Osteoblast (primary cell): ENCODE measurements at regions not wholly inside any gene's neighbourhood (a gene's known extent, or its start where the extent isn't known, plus 50 kb on each side); places are given as distances from the start of the nearest gene placed in this dataset.
A peak's percentile ranks its signal among the peaks of the same experiment; 100 is the strongest.

Experiments used
- DNase-seq: peaks from one replicate; pipeline ENCODE4 v3.0.0; 2011; ENCODE audit warnings: low spot score, mixed read lengths; ENCODE audit not compliant: insufficient read length; ENCODE audit errors: missing footprints
- H2AFZ ChIP-seq: 2 replicates; pipeline ENCODE4 v1.6.0; 2011; ENCODE audit warnings: mild to moderate bottlenecking, low read length
- H3K27ac ChIP-seq: 2 replicates; pipeline ENCODE4 v1.5.1; 2011; ENCODE audit warnings: mild to moderate bottlenecking, low read depth, low read length, moderate library complexity
- H3K27me3 ChIP-seq: 2 replicates; pipeline ENCODE4 v1.6.0; 2012; ENCODE audit warnings: mild to moderate bottlenecking, control low read depth, inconsistent platforms, low read length, moderate library complexity; ENCODE audit not compliant: insufficient read depth
- H3K36me3 ChIP-seq: 2 replicates; pipeline ENCODE4 v1.5.1; 2011; ENCODE audit warnings: mild to moderate bottlenecking, low read length, control low read depth, moderate library complexity; ENCODE audit not compliant: insufficient read depth
- H3K4me1 ChIP-seq: 2 replicates; pipeline ENCODE4 v1.5.1; 2011; ENCODE audit warnings: mild to moderate bottlenecking, low read length, control low read depth, moderate library complexity; ENCODE audit not compliant: insufficient read depth
- H3K4me2 ChIP-seq: 2 replicates; pipeline ENCODE4 v1.6.0; 2011; ENCODE audit warnings: mild to moderate bottlenecking, low read length; ENCODE audit not compliant: insufficient read depth
- H3K4me3 ChIP-seq: fragments of 200-600 bp; sonication (generic); 3 replicates; pipeline ENCODE4 v1.5.1; 2012; ENCODE audit warnings: mild to moderate bottlenecking, low read length, inconsistent platforms; ENCODE audit not compliant: insufficient read depth
- H3K79me2 ChIP-seq: 2 replicates; pipeline ENCODE4 v1.6.0; 2012; ENCODE audit warnings: mild to moderate bottlenecking, low read length, control low read depth, inconsistent platforms; ENCODE audit not compliant: insufficient read depth
- H3K9me3 ChIP-seq: 2 replicates; pipeline ENCODE4 v1.5.1; 2011; ENCODE audit warnings: low read depth, low read length, control low read depth
- H4K20me1 ChIP-seq: 2 replicates; pipeline ENCODE4 v1.6.0; 2012; ENCODE audit warnings: mild to moderate bottlenecking, low read length, control low read depth; ENCODE audit not compliant: insufficient read depth
- TF ChIP-seq, protein P1 (sequence below): IDR thresholded peaks from 2 replicates; pipeline ENCODE4 v1.5.1; 2011; ENCODE audit warnings: mild to moderate bottlenecking, low read depth, low read length, moderate library complexity; ENCODE audit errors: extremely low read depth

DNA sequence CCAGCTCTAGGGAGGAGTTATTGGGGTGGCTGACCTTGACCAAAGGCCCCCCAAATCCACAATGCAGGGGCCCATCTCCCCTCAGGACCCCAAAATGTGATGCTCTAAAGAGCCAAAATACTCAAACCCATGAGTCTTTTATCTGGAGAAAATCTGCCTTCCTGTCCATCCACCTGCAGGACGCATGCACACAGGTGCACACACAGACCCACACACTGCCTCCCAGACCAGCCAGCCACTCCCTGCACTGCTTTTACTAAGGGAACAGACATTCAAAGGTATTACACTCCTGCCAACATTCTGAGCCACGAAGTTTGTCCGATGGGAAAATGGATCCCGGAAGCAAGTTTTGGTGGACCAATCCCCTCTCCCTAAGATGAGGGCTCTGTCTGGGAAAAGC, 76.1 kb upstream of the CDH5 start:
- no peak for DNase-seq
- Histone ChIP-seq H3K9me3 (no peaks in the 10 kb centered on the region), H3K4me2 (no peak overlapping the region), H2AFZ (no peak overlapping the region), H3K4me1 (no peaks in the 10 kb centered on the region), H3K36me3 (no peaks in the 10 kb centered on the region), H3K79me2 (no peaks in the 10 kb centered on the region), H3K27ac (no peak overlapping the region), H4K20me1 (no peaks in the 10 kb centered on the region), H3K27me3 (peaks cover 12% of the 10 kb centered on the region), H3K4me3 (no peak overlapping the region)
- TF ChIP-seq, protein P1, sequence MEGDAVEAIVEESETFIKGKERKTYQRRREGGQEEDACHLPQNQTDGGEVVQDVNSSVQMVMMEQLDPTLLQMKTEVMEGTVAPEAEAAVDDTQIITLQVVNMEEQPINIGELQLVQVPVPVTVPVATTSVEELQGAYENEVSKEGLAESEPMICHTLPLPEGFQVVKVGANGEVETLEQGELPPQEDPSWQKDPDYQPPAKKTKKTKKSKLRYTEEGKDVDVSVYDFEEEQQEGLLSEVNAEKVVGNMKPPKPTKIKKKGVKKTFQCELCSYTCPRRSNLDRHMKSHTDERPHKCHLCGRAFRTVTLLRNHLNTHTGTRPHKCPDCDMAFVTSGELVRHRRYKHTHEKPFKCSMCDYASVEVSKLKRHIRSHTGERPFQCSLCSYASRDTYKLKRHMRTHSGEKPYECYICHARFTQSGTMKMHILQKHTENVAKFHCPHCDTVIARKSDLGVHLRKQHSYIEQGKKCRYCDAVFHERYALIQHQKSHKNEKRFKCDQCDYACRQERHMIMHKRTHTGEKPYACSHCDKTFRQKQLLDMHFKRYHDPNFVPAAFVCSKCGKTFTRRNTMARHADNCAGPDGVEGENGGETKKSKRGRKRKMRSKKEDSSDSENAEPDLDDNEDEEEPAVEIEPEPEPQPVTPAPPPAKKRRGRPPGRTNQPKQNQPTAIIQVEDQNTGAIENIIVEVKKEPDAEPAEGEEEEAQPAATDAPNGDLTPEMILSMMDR: no peak

DNA sequence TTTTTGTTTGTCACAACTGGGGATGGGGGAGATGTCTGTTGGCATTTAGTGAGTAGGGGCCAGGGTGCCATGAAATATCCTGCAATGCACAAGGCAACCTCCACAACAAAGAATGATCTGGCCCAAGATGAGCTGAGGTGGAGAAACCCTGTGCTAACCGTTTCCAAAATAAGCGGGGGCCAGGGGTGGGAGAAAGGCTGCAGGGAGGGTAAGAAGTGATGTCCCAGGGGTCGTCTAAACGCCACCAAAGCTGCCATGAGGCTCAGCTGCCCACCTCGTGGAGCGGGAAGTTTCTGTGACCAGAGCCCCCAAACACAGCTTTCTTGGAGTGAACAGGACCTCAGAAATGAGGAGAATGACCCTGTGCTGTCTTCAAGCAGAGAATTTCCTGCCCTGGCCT, 76.5 kb upstream of the CDH5 start:
- Histone ChIP-seq H3K79me2 (no peaks in the 10 kb centered on the region), H3K27me3 (peaks cover 12% of the 10 kb centered on the region), H4K20me1 (no peaks in the 10 kb centered on the region), H3K4me1 (no peaks in the 10 kb centered on the region), H2AFZ (no peak overlapping the region), H3K36me3 (no peaks in the 10 kb centered on the region), H3K9me3 (no peaks in the 10 kb centered on the region), H3K27ac (no peak overlapping the region), H3K4me2 (no peak overlapping the region), H3K4me3 (no peak overlapping the region)
- TF ChIP-seq, protein P1: no peak
- DNase-seq: peak; percentile 48

DNA sequence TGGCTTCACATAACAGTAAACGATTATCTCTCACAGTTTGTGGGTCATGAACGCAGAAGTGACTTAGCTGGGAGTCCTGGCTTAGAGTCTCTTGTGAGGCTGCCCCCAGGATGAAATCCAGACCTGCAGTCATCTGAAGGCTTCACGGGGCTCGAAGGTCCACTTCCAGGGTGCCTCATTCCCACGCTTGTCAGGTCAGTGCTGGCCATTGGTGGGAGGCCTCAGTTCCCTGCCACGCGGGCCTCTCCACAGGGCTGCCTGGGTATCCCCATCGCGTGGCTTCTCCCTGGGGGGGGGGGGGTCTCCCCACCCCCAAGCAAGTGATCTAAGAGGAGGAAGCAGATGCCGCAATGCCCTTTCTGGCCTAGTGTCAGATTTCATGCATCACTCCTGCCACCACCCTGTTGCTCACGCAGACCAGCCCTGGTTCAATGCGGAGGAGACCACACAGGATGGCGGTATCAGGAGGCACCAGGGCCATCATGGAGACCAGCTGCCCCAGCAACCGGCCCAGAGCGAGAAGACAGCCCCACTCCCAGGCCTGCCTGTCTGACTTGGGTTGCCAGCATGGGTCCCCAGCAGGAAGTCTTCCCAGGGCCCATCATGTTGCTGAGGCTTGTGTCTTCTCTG, 77.3 kb upstream of the CDH5 start:
- no peak overlapping the region for H3K27ac ChIP-seq
- TF ChIP-seq, protein P1: no peak
- H3K36me3 ChIP-seq: no peaks in the 10 kb centered on the region
- H3K4me3 ChIP-seq: no peak overlapping the region
- H3K9me3 ChIP-seq: no peaks in the 10 kb centered on the region
- H3K79me2 ChIP-seq: no peaks in the 10 kb centered on the region
- no peaks in the 10 kb centered on the region for H3K4me1 ChIP-seq
- H4K20me1 ChIP-seq: no peaks in the 10 kb centered on the region
- H2AFZ ChIP-seq: no peak overlapping the region
- DNase-seq: no peak
- peaks cover 7% of the 10 kb centered on the region for H3K27me3 ChIP-seq
- H3K4me2 ChIP-seq: no peak overlapping the region

DNA sequence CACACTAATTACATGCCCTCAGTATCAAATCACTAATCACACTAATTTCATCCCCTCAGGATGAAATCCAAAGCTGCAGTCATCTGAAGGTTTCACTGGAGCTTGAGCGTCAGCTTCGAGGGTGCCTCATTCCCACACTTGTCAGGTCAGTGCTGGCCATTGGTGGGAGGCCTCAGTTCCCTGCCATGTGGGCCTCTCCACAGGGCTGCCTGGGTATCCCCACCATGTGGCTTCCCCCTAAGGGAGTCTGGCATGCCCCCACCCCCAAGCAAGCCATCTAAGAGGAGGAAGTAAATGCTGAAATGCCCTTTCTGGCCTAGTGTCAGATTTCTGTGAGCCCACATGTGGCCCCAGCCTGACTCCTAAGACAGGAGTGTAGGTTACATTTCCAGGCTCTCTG, 78.6 kb upstream of the CDH5 start:
- Histone ChIP-seq H3K27me3 (no peaks in the 10 kb centered on the region), H4K20me1 (no peaks in the 10 kb centered on the region), H3K4me1 (no peaks in the 10 kb centered on the region), H3K36me3 (no peaks in the 10 kb centered on the region), H3K79me2 (no peaks in the 10 kb centered on the region), H3K4me3 (no peak overlapping the region), H3K4me2 (no peak overlapping the region), H3K9me3 (no peaks in the 10 kb centered on the region), H3K27ac (no peak overlapping the region), H2AFZ (no peak overlapping the region)
- no peak for DNase-seq
- TF ChIP-seq, protein P1: no peak
